Esophagus muscularis mucosa (tissue), 3 donors: ENCODE measurements at regions not wholly inside any gene's neighbourhood (a gene's known extent, or its start where the extent isn't known, plus 50 kb on each side); places are given as distances from the start of the nearest gene placed in this dataset.

Experiments used
- POLR2A ChIP-seq: fragments of 450-650 bp; IDR thresholded peaks from one replicate; pipeline ENCODE4 v1.6.1; 2017; ENCODE audit warnings: antibody characterized with exemption, moderate library complexity, mild to moderate bottlenecking, low read depth
- TF ChIP-seq, protein P1 (sequence below), 3 experiments: fragments of 200-600 bp in 2 of 3; fragments of 450-650 bp in 1 of 3; sonication (generic) in 2 of 3; IDR thresholded peaks; one replicate each; pipeline ENCODE4 v1.5.1; 2017 to 2019; ENCODE audit warnings: antibody characterized with exemption in 3 of 3, mild to moderate bottlenecking in 2 of 3, moderate library complexity in 1 of 3

DNA sequence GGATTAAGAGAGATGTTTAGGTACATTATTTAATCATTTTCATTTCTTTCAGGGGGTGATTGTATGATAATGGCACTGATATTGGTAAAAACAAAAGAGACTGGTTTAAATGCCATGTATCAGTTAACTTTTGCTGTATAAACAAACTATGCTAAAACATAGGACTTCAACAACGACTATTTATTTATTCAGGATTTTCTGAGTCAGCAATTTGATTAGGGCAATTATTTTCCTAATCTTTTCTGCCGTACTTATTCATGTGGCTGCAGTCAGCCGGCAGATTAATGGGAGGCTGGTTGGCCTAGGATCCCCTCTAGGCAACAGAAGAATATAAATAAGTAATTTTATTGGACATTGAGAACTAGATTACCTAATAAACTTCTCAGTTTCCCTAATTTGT is 661.7 kb upstream of the RAG2 start:
- TF ChIP-seq, protein P1, sequence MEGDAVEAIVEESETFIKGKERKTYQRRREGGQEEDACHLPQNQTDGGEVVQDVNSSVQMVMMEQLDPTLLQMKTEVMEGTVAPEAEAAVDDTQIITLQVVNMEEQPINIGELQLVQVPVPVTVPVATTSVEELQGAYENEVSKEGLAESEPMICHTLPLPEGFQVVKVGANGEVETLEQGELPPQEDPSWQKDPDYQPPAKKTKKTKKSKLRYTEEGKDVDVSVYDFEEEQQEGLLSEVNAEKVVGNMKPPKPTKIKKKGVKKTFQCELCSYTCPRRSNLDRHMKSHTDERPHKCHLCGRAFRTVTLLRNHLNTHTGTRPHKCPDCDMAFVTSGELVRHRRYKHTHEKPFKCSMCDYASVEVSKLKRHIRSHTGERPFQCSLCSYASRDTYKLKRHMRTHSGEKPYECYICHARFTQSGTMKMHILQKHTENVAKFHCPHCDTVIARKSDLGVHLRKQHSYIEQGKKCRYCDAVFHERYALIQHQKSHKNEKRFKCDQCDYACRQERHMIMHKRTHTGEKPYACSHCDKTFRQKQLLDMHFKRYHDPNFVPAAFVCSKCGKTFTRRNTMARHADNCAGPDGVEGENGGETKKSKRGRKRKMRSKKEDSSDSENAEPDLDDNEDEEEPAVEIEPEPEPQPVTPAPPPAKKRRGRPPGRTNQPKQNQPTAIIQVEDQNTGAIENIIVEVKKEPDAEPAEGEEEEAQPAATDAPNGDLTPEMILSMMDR (IDR thresholded peaks at IDR 0.05), result no peak
- no peak for TF ChIP-seq POLR2A
